SK-N-SH (cell line): ENCODE measurements at regions not wholly inside any gene's neighbourhood (a gene's known extent, or its start where the extent isn't known, plus 50 kb on each side); places are given as distances from the start of the nearest gene placed in this dataset.

Experiments used
- CTCF ChIA-PET: fragments of 300-600, 350-600 bp; formaldehyde crosslinking; extraction: SDS; loops from one replicate; lab custom pipeline; 2021; lab: Yijun Ruan, JAX
- POLR2A ChIA-PET: fragments of 350-600 bp; sonication (Branson Sonifier 250); formaldehyde crosslinking; extraction: SDS; loops from one replicate; lab custom pipeline; 2020; ENCODE audit warnings: antibody characterized with exemption, inconsistent platforms; lab: Yijun Ruan, JAX
- DNase-seq: peaks from one replicate; pipeline ENCODE4 v3.0.0; 2012
- H2AFZ ChIP-seq: fragments of 200-600 bp; sonication (generic); 2 replicates; pipeline ENCODE4 v1.8.1; 2016; ENCODE audit warnings: antibody characterized with exemption, mild to moderate bottlenecking, low read depth
- H3F3A ChIP-seq: fragments of 200-600 bp; sonication (generic); replicated peaks from 2 replicates; pipeline ENCODE3; 2016; ENCODE audit warnings: antibody characterized with exemption, mild to moderate bottlenecking; ENCODE audit not compliant: insufficient read depth
- H3K27ac ChIP-seq, 2 experiments: fragments of 200-500 bp in 1 of 2; fragments of 200-600 bp in 1 of 2; sonication (Bioruptor generic) in 1 of 2; sonication (generic), shearing (Covaris generic) in 1 of 2; 2 replicates each; pipeline versions ENCODE4 v1.5.1 to v1.6.1; 2014 to 2016; ENCODE audit warnings: low read depth in 2 of 2, inconsistent platforms in 1 of 2, low read length in 1 of 2, mild to moderate bottlenecking in 1 of 2, mixed read lengths in 1 of 2
- H3K27me3 ChIP-seq: fragments of 200-600 bp; sonication (generic), shearing (Covaris generic); 2 replicates; pipeline ENCODE4 v1.6.1; 2016; ENCODE audit warnings: mixed run types; ENCODE audit not compliant: insufficient read depth
- H3K36me3 ChIP-seq, 2 experiments: fragments of 200-500 bp in 1 of 2; fragments of 200-600 bp in 1 of 2; sonication (Bioruptor generic) in 1 of 2; sonication (generic) in 1 of 2; replicated peaks in 1 of 2; 2 replicates each; pipeline versions ENCODE3 to v1.5.1; 2014 to 2016; ENCODE audit warnings: low read length in 1 of 2, mild to moderate bottlenecking in 1 of 2; ENCODE audit not compliant: insufficient read depth in 2 of 2, control insufficient read depth in 1 of 2
- H3K4me1 ChIP-seq, 2 experiments: fragments of 200-500 bp in 1 of 2; fragments of 200-600 bp in 1 of 2; sonication (Bioruptor generic) in 1 of 2; sonication (generic), shearing (Covaris generic) in 1 of 2; 2 replicates each; pipeline versions ENCODE4 v1.5.1 to v1.6.1; 2014 to 2016; ENCODE audit warnings: low read depth in 1 of 2, low read length in 1 of 2, mixed run types in 1 of 2; ENCODE audit not compliant: insufficient read depth in 2 of 2, control insufficient read depth in 1 of 2
- H3K4me2 ChIP-seq: fragments of 200-600 bp; sonication (generic), shearing (Covaris generic); 2 replicates; pipeline ENCODE4 v1.6.1; 2017; ENCODE audit warnings: mixed run types
- H3K4me3 ChIP-seq, 2 experiments: fragments of 200-500 bp in 1 of 2; fragments of 200-600 bp in 1 of 2; sonication (Bioruptor generic) in 1 of 2; sonication (generic), shearing (Covaris generic) in 1 of 2; 2 replicates each; pipeline versions ENCODE4 v1.5.1 to v1.8.1; 2014 to 2016; ENCODE audit warnings: low read depth in 2 of 2, inconsistent platforms in 1 of 2, low read length in 1 of 2, mild to moderate bottlenecking in 1 of 2, mixed read lengths in 1 of 2, moderate library complexity in 1 of 2
- H3K79me2 ChIP-seq: fragments of 200-600 bp; sonication (generic); 2 replicates; pipeline ENCODE4 v1.8.1; 2017; ENCODE audit warnings: mild to moderate bottlenecking; ENCODE audit not compliant: insufficient read depth
- H3K9ac ChIP-seq: fragments of 200-600 bp; sonication (generic); 2 replicates; pipeline ENCODE4 v1.6.1; 2017; ENCODE audit warnings: mixed run types
- H3K9me2 ChIP-seq: fragments of 200-600 bp; sonication (generic); 2 replicates; pipeline ENCODE4 v1.6.1; 2017; ENCODE audit warnings: mixed run types
- H3K9me3 ChIP-seq: fragments of 200-600 bp; sonication (generic); 2 replicates; pipeline ENCODE4 v1.6.1; 2017; ENCODE audit warnings: mixed run types, mild to moderate bottlenecking, moderate library complexity
- H4K20me1 ChIP-seq: fragments of 200-600 bp; sonication (generic); 2 replicates; pipeline ENCODE4 v1.6.1; 2017; ENCODE audit warnings: mild to moderate bottlenecking, mixed run types; ENCODE audit not compliant: insufficient read depth
- CHD2 ChIP-seq: fragments of 150-350 bp; IDR thresholded peaks from 2 replicates; pipeline ENCODE4 v1.6.1; 2018; ENCODE audit warnings: low read length; ENCODE audit not compliant: partially characterized antibody
- CTCF ChIP-seq: fragments of 200-600 bp; sonication (generic); IDR thresholded peaks from 2 replicates; pipeline ENCODE4 v1.6.1; 2017; ENCODE audit warnings: antibody characterized with exemption, mild to moderate bottlenecking, moderate library complexity
- EP300 ChIP-seq, 2 experiments: IDR thresholded peaks; 2 replicates each; pipeline versions ENCODE4 v1.4.0 to v1.6.1; 2012; ENCODE audit warnings: borderline replicate concordance in 1 of 2, low read depth in 1 of 2, low read length in 1 of 2
- FOSL2 ChIP-seq: IDR thresholded peaks from 2 replicates; pipeline ENCODE4 v1.4.0; 2012; ENCODE audit warnings: low read depth, mild to moderate bottlenecking, moderate library complexity, borderline replicate concordance
- FOXJ3 ChIP-seq: sonication (generic); formaldehyde crosslinking; IDR thresholded peaks from 2 replicates; pipeline ENCODE4 v1.5.1; 2020; ENCODE audit warnings: mild to moderate bottlenecking, missing genetic modification reagents
- GABPA ChIP-seq: IDR thresholded peaks from 2 replicates; pipeline ENCODE4 v1.4.0; 2012; ENCODE audit warnings: low read depth, mild to moderate bottlenecking
- JUND ChIP-seq: IDR thresholded peaks from 2 replicates; pipeline ENCODE4 v1.4.0; 2012
- NRF1 ChIP-seq: IDR thresholded peaks from 2 replicates; pipeline ENCODE4 v1.6.1; 2012; ENCODE audit warnings: low read depth, mild to moderate bottlenecking, low read length
- PBX3 ChIP-seq: IDR thresholded peaks from 2 replicates; pipeline ENCODE4; 2012
- POLR2AphosphoS5 ChIP-seq: IDR thresholded peaks from 2 replicates; pipeline ENCODE4 v1.6.1; 2012; ENCODE audit warnings: low read depth, low read length
- RCOR1 ChIP-seq: fragments of 150-350 bp; IDR thresholded peaks from 2 replicates; pipeline ENCODE4 v1.6.1; 2017; ENCODE audit warnings: antibody characterized with exemption, low read length
- SIN3A ChIP-seq: IDR thresholded peaks from 2 replicates; pipeline ENCODE4 v1.6.1; 2012; ENCODE audit warnings: low read depth, mild to moderate bottlenecking, low read length, moderate library complexity, borderline replicate concordance
- TAF1 ChIP-seq: IDR thresholded peaks from 2 replicates; pipeline ENCODE4 v1.6.1; 2012; ENCODE audit warnings: low read depth, mild to moderate bottlenecking, low read length, moderate library complexity, borderline replicate concordance
- TCF12 ChIP-seq: IDR thresholded peaks from 2 replicates; pipeline ENCODE4 v1.4.0; 2012
- USF1 ChIP-seq: IDR thresholded peaks from 2 replicates; pipeline ENCODE4 v1.4.0; 2012; ENCODE audit warnings: low read depth, borderline replicate concordance
- USF2 ChIP-seq: fragments of 150-350 bp; IDR thresholded peaks from 2 replicates; pipeline ENCODE4 v1.6.1; 2017; ENCODE audit warnings: antibody characterized with exemption, low read length, low read depth, borderline replicate concordance
- YY1 ChIP-seq: IDR thresholded peaks from 2 replicates; pipeline ENCODE4 v1.4.0; 2012; ENCODE audit warnings: low read depth, mild to moderate bottlenecking
- WGBS: methylation state at CpG from one replicate; pipeline ENCODE4 v1.1.6; 2017; ENCODE audit warnings: low lambda C conversion rate; 5-methylcytosine and 5-hydroxymethylcytosine counted together

- H3K79me2 ChIP-seq = no peaks in the 10 kb centered on the region
- H3K4me3 ChIP-seq = no peak overlapping the region
- H3K27me3 ChIP-seq = no peaks in the 10 kb centered on the region
- H3K4me1 ChIP-seq = peaks cover 0 to 16% of the 10 kb centered on the region in 2 experiments; a peak in 1 of 4 replicates
- TF ChIP-seq TAF1 (no peak), FOSL2 (no peak), TCF12 (no peak), GABPA (no peak), USF1 (no peak), CHD2 (no peak), CTCF (no peak), EP300 (IDR thresholded peaks at IDR 0.05; ENCODE audit: borderline replicate concordance in 1 of 2, low read depth in 1 of 2, low read length in 1 of 2) (no peak), PBX3 (no peak), FOXJ3 (CRISPR knock-in tag) (no peak), POLR2AphosphoS5 (no peak), SIN3A (no peak), NRF1 (no peak), USF2 (no peak), JUND (no peak), YY1 (no peak), RCOR1 (no peak)
- no peaks in the 10 kb centered on the region for H3K9me2 ChIP-seq
- 66% methylated on average over 3 of the region's 3 CpGs for WGBS
- H3K36me3 ChIP-seq = no peaks in the 10 kb centered on the region
- H3K9ac ChIP-seq = no peak overlapping the region
- ChIA-PET CTCF (interaction anchor here (2.7 kb wide), 1 partner anchor 30 kb away, joined by 7 read pairs; no protein-coding TSS in a partner anchor), POLR2A (no interaction called here)
- no peak overlapping the region for H2AFZ ChIP-seq
- no peaks in the 10 kb centered on the region for H3F3A ChIP-seq
- no peaks in the 10 kb centered on the region for H3K9me3 ChIP-seq
- H3K4me2 ChIP-seq = no peak overlapping the region
- DNase-seq = no peak
- no peaks in the 10 kb centered on the region for H4K20me1 ChIP-seq
- no peak overlapping the region for H3K27ac ChIP-seq
Measured at GRCh38 chr5:133839090-133839489, 129.3 kb downstream of the C5orf15 start.
